ENCODE measurements at regions not wholly inside any gene's neighbourhood (a gene's known extent, or its start where the extent isn't known, plus 50 kb on each side); places are given as distances from the start of the nearest gene placed in this dataset.

GRCh38 chr4:138670681-138671080 is 344.9 kb upstream of the NOCT start:
- TF ChIP-seq POLR2A (IDR thresholded peaks at IDR 0.05) (no peak), POLR2AphosphoS5 (IDR thresholded peaks at IDR 0.05) (no peak)
- TF ChIP-seq, protein P1, sequence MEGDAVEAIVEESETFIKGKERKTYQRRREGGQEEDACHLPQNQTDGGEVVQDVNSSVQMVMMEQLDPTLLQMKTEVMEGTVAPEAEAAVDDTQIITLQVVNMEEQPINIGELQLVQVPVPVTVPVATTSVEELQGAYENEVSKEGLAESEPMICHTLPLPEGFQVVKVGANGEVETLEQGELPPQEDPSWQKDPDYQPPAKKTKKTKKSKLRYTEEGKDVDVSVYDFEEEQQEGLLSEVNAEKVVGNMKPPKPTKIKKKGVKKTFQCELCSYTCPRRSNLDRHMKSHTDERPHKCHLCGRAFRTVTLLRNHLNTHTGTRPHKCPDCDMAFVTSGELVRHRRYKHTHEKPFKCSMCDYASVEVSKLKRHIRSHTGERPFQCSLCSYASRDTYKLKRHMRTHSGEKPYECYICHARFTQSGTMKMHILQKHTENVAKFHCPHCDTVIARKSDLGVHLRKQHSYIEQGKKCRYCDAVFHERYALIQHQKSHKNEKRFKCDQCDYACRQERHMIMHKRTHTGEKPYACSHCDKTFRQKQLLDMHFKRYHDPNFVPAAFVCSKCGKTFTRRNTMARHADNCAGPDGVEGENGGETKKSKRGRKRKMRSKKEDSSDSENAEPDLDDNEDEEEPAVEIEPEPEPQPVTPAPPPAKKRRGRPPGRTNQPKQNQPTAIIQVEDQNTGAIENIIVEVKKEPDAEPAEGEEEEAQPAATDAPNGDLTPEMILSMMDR (IDR thresholded peaks at IDR 0.05 in 8 of 11, conservative IDR thresholded peaks at IDR 0.05 in 3 of 11): no peak
